ENCODE measurements at regions not wholly inside any gene's neighbourhood (a gene's known extent, or its start where the extent isn't known, plus 50 kb on each side); places are given as distances from the start of the nearest gene placed in this dataset.

DNA sequence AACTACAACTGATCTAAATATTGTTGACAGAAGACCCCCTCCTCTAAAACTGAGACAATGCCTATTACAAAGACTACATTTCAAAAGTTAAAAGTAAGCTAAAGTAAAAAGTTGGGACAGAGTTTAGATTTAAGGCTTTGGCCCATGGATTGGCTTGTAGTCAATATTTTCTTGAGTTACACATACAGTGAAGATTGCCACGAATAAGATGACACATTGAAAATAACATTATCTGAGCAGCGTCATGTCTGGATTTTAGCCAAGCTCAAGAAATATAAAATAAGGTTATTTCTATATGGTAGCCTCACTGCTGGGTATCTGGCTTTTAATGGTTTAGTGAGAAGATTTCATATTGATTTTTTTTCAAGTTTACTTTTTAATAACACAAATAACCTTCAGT is 266.2 kb upstream of the LDB2 start:
- TF ChIP-seq, protein P1, sequence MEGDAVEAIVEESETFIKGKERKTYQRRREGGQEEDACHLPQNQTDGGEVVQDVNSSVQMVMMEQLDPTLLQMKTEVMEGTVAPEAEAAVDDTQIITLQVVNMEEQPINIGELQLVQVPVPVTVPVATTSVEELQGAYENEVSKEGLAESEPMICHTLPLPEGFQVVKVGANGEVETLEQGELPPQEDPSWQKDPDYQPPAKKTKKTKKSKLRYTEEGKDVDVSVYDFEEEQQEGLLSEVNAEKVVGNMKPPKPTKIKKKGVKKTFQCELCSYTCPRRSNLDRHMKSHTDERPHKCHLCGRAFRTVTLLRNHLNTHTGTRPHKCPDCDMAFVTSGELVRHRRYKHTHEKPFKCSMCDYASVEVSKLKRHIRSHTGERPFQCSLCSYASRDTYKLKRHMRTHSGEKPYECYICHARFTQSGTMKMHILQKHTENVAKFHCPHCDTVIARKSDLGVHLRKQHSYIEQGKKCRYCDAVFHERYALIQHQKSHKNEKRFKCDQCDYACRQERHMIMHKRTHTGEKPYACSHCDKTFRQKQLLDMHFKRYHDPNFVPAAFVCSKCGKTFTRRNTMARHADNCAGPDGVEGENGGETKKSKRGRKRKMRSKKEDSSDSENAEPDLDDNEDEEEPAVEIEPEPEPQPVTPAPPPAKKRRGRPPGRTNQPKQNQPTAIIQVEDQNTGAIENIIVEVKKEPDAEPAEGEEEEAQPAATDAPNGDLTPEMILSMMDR (optimal IDR thresholded peaks at IDR 0.05 in 1 of 3, IDR thresholded peaks at IDR 0.05 in 1 of 3, conservative IDR thresholded peaks at IDR 0.05 in 1 of 3; ENCODE audit: extremely low read depth in 1 of 3, insufficient read depth in 2 of 3, low read length in 3 of 3): no peak
- TF ChIP-seq EZH2 (IDR thresholded peaks at IDR 0.05; ENCODE audit: low read length): no peak

Measured in keratinocyte (primary cell).